ENCODE measurements at regions not wholly inside any gene's neighbourhood (a gene's known extent, or its start where the extent isn't known, plus 50 kb on each side); places are given as distances from the start of the nearest gene placed in this dataset.
"Not testable (repeated sequence)": the region's sequence is repeated elsewhere in the genome, so short reads cannot be mapped to it uniquely, and the experiment has no call there.

DNA sequence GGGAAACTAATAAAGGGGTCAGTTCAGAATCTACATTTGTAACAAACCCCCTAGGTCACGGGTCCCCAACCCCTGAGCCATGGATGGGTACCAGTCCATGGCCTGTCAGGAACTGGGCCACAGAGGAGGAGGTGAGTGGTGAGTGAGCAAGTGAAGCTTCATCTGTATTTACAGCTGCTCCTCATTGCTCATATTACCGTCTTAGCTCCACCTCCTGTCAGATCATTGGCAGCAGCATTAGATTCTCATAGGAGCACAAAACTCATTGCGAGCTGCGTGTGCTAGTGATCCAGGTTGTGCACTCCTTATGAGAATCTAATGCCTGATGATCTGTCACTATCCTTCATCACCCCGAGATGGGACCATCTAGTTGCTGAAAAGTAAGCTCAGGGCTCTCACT, 88.4 kb upstream of the MPP7 start:
- H3K4me1 ChIP-seq, result peaks cover 7 to 26% (median 10%) of the 10 kb centered on the region in 3 donors
- no peak for DNase-seq
- H3K36me3 ChIP-seq, result no peaks in the 10 kb centered on the region
- no peaks in the 10 kb centered on the region for H3K9me3 ChIP-seq
- TF ChIP-seq, protein P1, sequence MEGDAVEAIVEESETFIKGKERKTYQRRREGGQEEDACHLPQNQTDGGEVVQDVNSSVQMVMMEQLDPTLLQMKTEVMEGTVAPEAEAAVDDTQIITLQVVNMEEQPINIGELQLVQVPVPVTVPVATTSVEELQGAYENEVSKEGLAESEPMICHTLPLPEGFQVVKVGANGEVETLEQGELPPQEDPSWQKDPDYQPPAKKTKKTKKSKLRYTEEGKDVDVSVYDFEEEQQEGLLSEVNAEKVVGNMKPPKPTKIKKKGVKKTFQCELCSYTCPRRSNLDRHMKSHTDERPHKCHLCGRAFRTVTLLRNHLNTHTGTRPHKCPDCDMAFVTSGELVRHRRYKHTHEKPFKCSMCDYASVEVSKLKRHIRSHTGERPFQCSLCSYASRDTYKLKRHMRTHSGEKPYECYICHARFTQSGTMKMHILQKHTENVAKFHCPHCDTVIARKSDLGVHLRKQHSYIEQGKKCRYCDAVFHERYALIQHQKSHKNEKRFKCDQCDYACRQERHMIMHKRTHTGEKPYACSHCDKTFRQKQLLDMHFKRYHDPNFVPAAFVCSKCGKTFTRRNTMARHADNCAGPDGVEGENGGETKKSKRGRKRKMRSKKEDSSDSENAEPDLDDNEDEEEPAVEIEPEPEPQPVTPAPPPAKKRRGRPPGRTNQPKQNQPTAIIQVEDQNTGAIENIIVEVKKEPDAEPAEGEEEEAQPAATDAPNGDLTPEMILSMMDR (IDR thresholded peaks at IDR 0.05), result no peak
- TF ChIP-seq POLR2A (IDR thresholded peaks at IDR 0.05), result no peak
- no peaks in the 10 kb centered on the region for H3K27me3 ChIP-seq
- H3K27ac ChIP-seq, result no peak overlapping the region
- intact Hi-C loops (cut with DNase I), result no loop called here
- 80 to 81% methylated on average over 4 to 5 of the region's 5 CpGs for WGBS, 2 donors
- H3K4me3 ChIP-seq, result no peak overlapping the region

DNA sequence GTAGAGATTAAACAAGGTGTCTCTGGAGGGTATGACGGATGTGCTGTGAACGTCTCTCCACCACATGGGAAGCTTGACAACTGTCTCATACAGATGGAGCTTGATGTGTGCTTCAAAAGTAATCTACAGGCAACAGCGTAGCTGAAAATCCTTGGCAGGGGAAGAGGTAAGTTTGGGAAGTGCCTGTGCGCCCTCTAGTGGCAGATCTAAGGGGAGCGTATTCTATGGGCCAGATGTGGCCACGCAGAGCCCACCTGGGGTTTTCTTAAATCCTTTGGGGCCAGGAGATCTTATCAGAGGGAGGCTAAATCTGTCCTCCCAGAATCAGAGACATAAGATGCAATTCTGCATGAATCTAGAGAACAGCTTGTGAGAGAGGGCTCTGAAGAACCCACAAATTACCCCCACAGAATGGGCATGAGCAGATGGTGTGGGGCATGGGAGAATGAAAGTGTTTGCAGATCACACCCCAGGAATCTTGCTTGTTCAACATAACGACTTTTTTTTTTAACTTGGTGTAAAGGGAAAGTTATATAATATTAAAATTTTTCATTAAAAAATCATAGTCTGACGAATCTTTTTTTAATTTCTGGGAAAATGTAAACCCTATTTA, 91.2 kb upstream of the MPP7 start:
- H3K36me3 ChIP-seq, result no peaks in the 10 kb centered on the region
- WGBS, 2 donors, result 9 to 15% methylated on average over 8 of the region's 8 CpGs
- H3K4me1 ChIP-seq, result peaks cover 0 to 17% (median 0%) of the 10 kb centered on the region in 3 donors
- no peaks in the 10 kb centered on the region for H3K27me3 ChIP-seq
- no peak for TF ChIP-seq POLR2A (IDR thresholded peaks at IDR 0.05)
- TF ChIP-seq, protein P1 (IDR thresholded peaks at IDR 0.05), result peak; percentile 70 to 92 (median 84)
- H3K9me3 ChIP-seq, result no peaks in the 10 kb centered on the region
- H3K27ac ChIP-seq, result no peak overlapping the region
- intact Hi-C loops (cut with DNase I), result no loop called here
- no peak for DNase-seq
- no peak overlapping the region for H3K4me3 ChIP-seq

DNA sequence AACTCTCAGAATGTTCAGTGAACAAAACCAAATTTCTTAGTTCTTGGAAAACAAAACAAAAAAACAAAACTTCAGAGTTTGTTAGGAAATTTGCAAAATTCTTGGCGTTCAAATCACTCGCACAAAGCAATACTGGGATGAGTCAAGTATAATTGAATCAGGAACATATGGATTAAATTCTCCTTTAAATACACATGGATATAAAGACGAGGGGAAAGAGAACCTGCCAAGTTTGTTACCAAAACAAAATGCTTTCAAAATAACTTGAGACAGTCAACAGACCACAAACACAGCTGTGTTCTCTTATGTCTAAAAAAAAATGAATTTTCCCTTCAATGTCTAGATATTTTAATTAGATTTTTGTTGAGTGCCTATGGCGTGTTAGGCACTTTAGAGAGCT, 93.5 kb upstream of the MPP7 start:
- H3K9me3 ChIP-seq, result no peaks in the 10 kb centered on the region
- WGBS, 2 donors, result 47 to 57% methylated on average over 4 of the region's 4 CpGs
- no peak for TF ChIP-seq POLR2A (IDR thresholded peaks at IDR 0.05)
- TF ChIP-seq, protein P1 (IDR thresholded peaks at IDR 0.05), result no peak
- no peak for DNase-seq
- H3K27me3 ChIP-seq, result no peaks in the 10 kb centered on the region
- intact Hi-C loops (cut with DNase I), result no loop called here
- peaks cover 0 to 26% (median 0%) of the 10 kb centered on the region in 3 donors for H3K4me1 ChIP-seq
- H3K4me3 ChIP-seq, result no peak overlapping the region
- no peaks in the 10 kb centered on the region for H3K36me3 ChIP-seq
- H3K27ac ChIP-seq, result peak overlapping the region in 1 of 4 donors; percentile 18

DNA sequence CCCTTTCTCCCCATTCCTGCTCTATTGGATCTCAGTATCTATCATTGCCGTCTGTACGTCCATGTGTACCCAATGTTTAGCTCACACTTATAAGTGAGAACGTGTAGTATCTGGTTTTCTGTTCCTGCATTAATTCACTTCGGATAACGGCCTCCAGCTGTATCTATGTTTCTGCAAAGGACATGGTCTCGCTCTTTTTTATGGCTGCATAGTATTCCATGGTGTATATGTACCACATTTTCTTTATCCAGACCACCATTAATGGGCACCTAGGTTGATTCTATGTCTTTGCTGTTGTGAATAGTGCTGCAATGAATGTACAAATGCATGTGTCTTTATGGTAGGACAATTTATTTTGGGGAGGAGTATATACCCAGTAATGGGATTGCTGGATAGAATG, 94.4 kb upstream of the MPP7 start:
- no peaks in the 10 kb centered on the region for H3K36me3 ChIP-seq
- DNase-seq, result no peak
- WGBS, 2 donors, result 90 to 96% methylated on average over 6 of the region's 6 CpGs
- peaks cover 0 to 26% (median 0%) of the 10 kb centered on the region in 3 donors for H3K4me1 ChIP-seq
- no peak overlapping the region for H3K27ac ChIP-seq
- TF ChIP-seq POLR2A (IDR thresholded peaks at IDR 0.05), result no peak
- TF ChIP-seq, protein P1 (IDR thresholded peaks at IDR 0.05), result no peak
- H3K4me3 ChIP-seq, result no peak overlapping the region
- H3K9me3 ChIP-seq, result no peaks in the 10 kb centered on the region
- intact Hi-C loops (cut with DNase I), result no loop called here
- H3K27me3 ChIP-seq, result no peaks in the 10 kb centered on the region

DNA sequence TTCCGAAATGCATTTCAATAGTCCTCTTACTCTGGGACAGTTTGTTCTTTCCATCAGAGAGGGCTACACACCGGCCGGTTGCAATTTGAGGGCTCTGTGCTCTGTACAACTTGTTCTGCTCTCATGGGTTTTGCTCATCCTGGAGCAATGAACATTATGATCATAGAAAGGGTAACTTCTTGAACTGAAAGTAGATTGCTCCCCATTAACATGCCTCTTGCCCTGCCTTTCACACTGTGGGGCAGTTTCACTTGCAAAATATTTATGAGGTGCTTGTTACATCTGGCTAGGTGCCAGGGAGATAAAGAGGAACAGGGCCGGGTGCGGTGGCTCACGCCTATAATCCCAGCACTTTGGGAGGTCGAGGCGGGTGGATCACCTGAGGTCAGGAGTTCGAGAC, 97.3 kb upstream of the MPP7 start:
- intact Hi-C loops (cut with DNase I), result no loop called here
- no peak for DNase-seq
- WGBS, 2 donors, result 66 to 91% methylated on average over 3 to 9 of the region's 9 CpGs
- peaks cover 0 to 17% (median 0%) of the 10 kb centered on the region in 3 donors for H3K4me1 ChIP-seq
- H3K27me3 ChIP-seq, result no peaks in the 10 kb centered on the region
- H3K4me3 ChIP-seq, result no peak overlapping the region
- peak overlapping the region in 1 of 4 donors; percentile 82 for H3K27ac ChIP-seq
- H3K36me3 ChIP-seq, result no peaks in the 10 kb centered on the region
- no peaks in the 10 kb centered on the region for H3K9me3 ChIP-seq
- no peak for TF ChIP-seq POLR2A (IDR thresholded peaks at IDR 0.05)

DNA sequence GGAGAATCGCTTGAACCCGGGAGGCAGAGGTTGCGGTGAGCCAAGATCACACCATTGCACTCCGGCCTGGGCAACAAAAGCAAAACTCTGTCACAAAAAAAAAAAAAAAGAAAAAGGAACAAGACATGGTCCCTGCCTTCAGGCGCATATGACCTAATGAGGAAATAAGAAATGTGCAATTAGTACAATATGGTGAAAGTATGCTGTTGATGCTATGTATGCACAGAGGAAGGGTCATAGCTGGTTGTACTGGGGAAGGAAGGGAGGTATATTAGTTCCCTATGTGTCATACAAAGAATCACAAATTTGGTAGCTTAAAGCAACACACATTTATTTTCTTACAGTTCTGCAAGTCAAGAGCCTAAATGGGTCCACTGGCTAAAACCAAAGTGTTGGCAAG, 97.8 kb upstream of the MPP7 start:
- H3K27ac ChIP-seq, result no peak overlapping the region
- WGBS, 2 donors, result 76 to 80% methylated on average over 5 of the region's 5 CpGs
- DNase-seq, result no peak
- H3K27me3 ChIP-seq, result no peaks in the 10 kb centered on the region
- H3K4me3 ChIP-seq, result no peak overlapping the region
- no peaks in the 10 kb centered on the region for H3K36me3 ChIP-seq
- intact Hi-C loops (cut with DNase I), result no loop called here
- no peaks in the 10 kb centered on the region for H3K9me3 ChIP-seq
- H3K4me1 ChIP-seq, result peaks cover 0 to 17% (median 0%) of the 10 kb centered on the region in 3 donors
- no peak for TF ChIP-seq POLR2A (IDR thresholded peaks at IDR 0.05)
- TF ChIP-seq, protein P1 (IDR thresholded peaks at IDR 0.05), result no peak

DNA sequence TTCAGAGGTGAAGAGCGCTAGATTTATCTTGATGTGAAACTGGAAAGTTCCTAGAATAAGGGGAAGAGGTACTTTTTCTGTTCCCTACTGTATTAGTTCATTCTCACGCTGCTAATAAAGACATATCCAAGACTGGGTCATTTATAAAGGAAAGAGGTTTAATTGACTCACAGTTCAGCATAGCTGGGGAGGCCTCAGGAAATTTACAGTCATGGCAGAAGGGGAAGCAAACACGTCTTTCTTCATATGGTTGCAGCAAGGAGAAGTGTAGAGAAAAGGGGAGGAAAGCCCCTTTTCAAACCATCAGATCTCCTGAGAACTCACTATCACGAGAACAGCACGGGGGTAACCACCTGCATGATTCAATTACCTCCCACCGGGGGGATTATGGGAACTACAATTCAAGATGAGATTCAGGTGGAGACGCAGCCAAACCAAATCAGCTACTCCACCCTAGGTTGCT, 99.8 kb upstream of the MPP7 start:
- peaks cover 0 to 17% (median 0%) of the 10 kb centered on the region in 3 donors for H3K4me1 ChIP-seq
- DNase-seq; intact Hi-C loops (cut with DNase I); H3K4me3 ChIP-seq; H3K27ac ChIP-seq; H3K36me3 ChIP-seq; H3K9me3 ChIP-seq; H3K27me3 ChIP-seq: not testable (repeated sequence)
- 58 to 61% methylated on average over 5 to 7 of the region's 7 CpGs for WGBS, 2 donors

Measured in esophagus squamous epithelium (tissue), 5 donors.